Mesenchymal stem cell (in vitro differentiated cells and primary cell): ENCODE measurements at regions not wholly inside any gene's neighbourhood (a gene's known extent, or its start where the extent isn't known, plus 50 kb on each side); places are given as distances from the start of the nearest gene placed in this dataset.

ENCODE experiments used
- DNase-seq: peaks from one replicate; pipeline ENCODE4 v3.0.0-alpha.2; 2013
- H2AFZ ChIP-seq: one replicate; pipeline ENCODE4 v1.6.1; 2013; ENCODE audit warnings: low read depth, mild to moderate bottlenecking, control low read depth, inconsistent platforms, low read length, moderate library complexity
- H2AK5ac ChIP-seq: 2 replicates; pipeline ENCODE4 v1.6.1; 2013; ENCODE audit warnings: low read length, moderate library complexity, mild to moderate bottlenecking, inconsistent platforms; ENCODE audit not compliant: severe bottlenecking
- H2BK120ac ChIP-seq: one replicate; pipeline ENCODE4 v1.6.1; 2013; ENCODE audit warnings: low read depth, mild to moderate bottlenecking, inconsistent platforms, low read length, moderate library complexity
- H2BK12ac ChIP-seq, 2 experiments: one replicate each; pipeline ENCODE4 v1.6.1; 2013; ENCODE audit warnings: inconsistent platforms in 2 of 2, low read length in 2 of 2, mild to moderate bottlenecking in 2 of 2, moderate library complexity in 2 of 2, control low read depth in 1 of 2
- H2BK15ac ChIP-seq: one replicate; pipeline ENCODE4 v1.6.1; 2013; ENCODE audit warnings: mild to moderate bottlenecking, low read depth, inconsistent platforms; ENCODE audit not compliant: poor library complexity, severe bottlenecking
- H2BK5ac ChIP-seq: 2 replicates; pipeline ENCODE4 v1.6.1; 2013; ENCODE audit warnings: low read depth, mild to moderate bottlenecking, low read length, control low read depth, inconsistent platforms; ENCODE audit not compliant: poor library complexity, severe bottlenecking
- H3K14ac ChIP-seq, 2 experiments: one replicate each; pipeline ENCODE4 v1.6.1; 2013; ENCODE audit warnings: inconsistent platforms in 2 of 2, low read length in 2 of 2, control low read depth in 1 of 2, mild to moderate bottlenecking in 1 of 2, moderate library complexity in 1 of 2
- H3K18ac ChIP-seq, 2 experiments: one replicate each; pipeline ENCODE4 v1.6.1; 2013; ENCODE audit warnings: inconsistent platforms in 2 of 2, low read length in 2 of 2, control low read depth in 1 of 2, low read depth in 1 of 2, mild to moderate bottlenecking in 1 of 2
- H3K23ac ChIP-seq, 2 experiments: one replicate each; pipeline ENCODE4 v1.6.1; 2013; ENCODE audit warnings: inconsistent platforms in 2 of 2, low read length in 2 of 2, mild to moderate bottlenecking in 2 of 2, moderate library complexity in 2 of 2, control low read depth in 1 of 2
- H3K27ac ChIP-seq: 2 replicates; pipeline ENCODE4 v1.5.1; 2013; ENCODE audit warnings: mild to moderate bottlenecking, moderate library complexity, low read length, control low read depth, inconsistent platforms; ENCODE audit not compliant: poor library complexity, severe bottlenecking
- H3K27me3 ChIP-seq, 2 experiments: 2 replicates each; pipeline versions ENCODE4 v1.6.1 to v1.7.0; 2013; ENCODE audit warnings: low read length in 2 of 2, mild to moderate bottlenecking in 2 of 2, moderate library complexity in 2 of 2, control low read depth in 1 of 2, inconsistent platforms in 1 of 2; ENCODE audit not compliant: control insufficient read depth in 1 of 2, insufficient read depth in 1 of 2
- H3K36me3 ChIP-seq, 2 experiments: 2 replicates each; pipeline versions ENCODE4 v1.6.1 to v1.7.0; 2013; ENCODE audit warnings: low read length in 2 of 2, control low read depth in 1 of 2, inconsistent platforms in 1 of 2, low read depth in 1 of 2, mild to moderate bottlenecking in 1 of 2; ENCODE audit not compliant: insufficient read depth in 2 of 2, control insufficient read depth in 1 of 2
- H3K4ac ChIP-seq, 2 experiments: one replicate each; pipeline ENCODE4 v1.6.1; 2013; ENCODE audit warnings: inconsistent platforms in 2 of 2, low read length in 2 of 2, mild to moderate bottlenecking in 2 of 2, moderate library complexity in 2 of 2, control low read depth in 1 of 2, low read depth in 1 of 2
- H3K4me1 ChIP-seq: 2 replicates; pipeline ENCODE4 v1.6.1; 2013; ENCODE audit warnings: low read depth, low read length, control low read depth; ENCODE audit not compliant: control insufficient read depth, insufficient read depth
- H3K4me2 ChIP-seq: 2 replicates; pipeline ENCODE4 v1.6.1; 2013; ENCODE audit warnings: low read length, mild to moderate bottlenecking, inconsistent platforms; ENCODE audit not compliant: poor library complexity, severe bottlenecking
- H3K4me3 ChIP-seq, 2 experiments: 2 replicates each; pipeline versions ENCODE4 v1.5.1 to v1.7.0; 2013; ENCODE audit warnings: low read length in 2 of 2, mild to moderate bottlenecking in 2 of 2, control low read depth in 1 of 2, low read depth in 1 of 2; ENCODE audit not compliant: insufficient read depth in 1 of 2
- H3K79me1 ChIP-seq: replicated peaks from 2 replicates; pipeline ENCODE4 v1.6.1; 2013; ENCODE audit warnings: mild to moderate bottlenecking, control low read depth, low read length, inconsistent platforms; ENCODE audit not compliant: poor library complexity, severe bottlenecking
- H3K9ac ChIP-seq: 2 replicates; pipeline ENCODE4 v1.7.0; 2013; ENCODE audit warnings: mild to moderate bottlenecking, low read length, moderate library complexity
- H3K9me3 ChIP-seq: 2 replicates; pipeline ENCODE4 v1.7.0; 2013; ENCODE audit warnings: mild to moderate bottlenecking, low read length; ENCODE audit not compliant: control insufficient read depth
- H4K8ac ChIP-seq: one replicate; pipeline ENCODE4 v1.6.1; 2013; ENCODE audit warnings: inconsistent platforms, mild to moderate bottlenecking, low read length, moderate library complexity
- H4K91ac ChIP-seq: one replicate; pipeline ENCODE4 v1.6.1; 2013; ENCODE audit warnings: mild to moderate bottlenecking, low read length, inconsistent platforms
- WGBS: methylation state at CpG from one replicate; pipeline ENCODE4 v1.1.7; 2013; ENCODE audit warnings: mixed read lengths; 5-methylcytosine and 5-hydroxymethylcytosine counted together

DNA sequence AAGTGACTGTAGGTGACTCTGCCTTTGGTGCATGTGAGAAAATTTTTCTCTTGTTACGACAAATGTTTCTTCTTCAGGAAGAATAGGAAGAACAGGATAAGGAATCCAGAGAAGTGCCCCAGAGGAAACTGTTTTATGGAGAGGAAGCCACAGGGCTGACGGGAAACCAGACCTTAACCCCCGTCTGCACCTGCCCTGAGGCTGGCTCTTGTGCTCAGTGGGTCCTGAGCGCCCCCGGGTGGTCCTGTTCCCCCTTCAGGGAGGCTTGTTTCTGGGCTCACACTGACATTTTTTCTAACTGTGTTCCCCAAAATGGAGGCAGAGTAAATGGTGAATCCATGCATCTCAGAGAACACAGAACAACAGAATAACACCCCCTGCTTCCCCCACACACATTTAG is 691.8 kb downstream of the TMEM121 start:
- Histone ChIP-seq H2BK120ac (no peak overlapping the region), H3K4me3 (no peak overlapping the region), H3K14ac (no peak overlapping the region), H4K8ac (no peak overlapping the region), H3K36me3 (no peaks in the 10 kb centered on the region), H3K23ac (no peak overlapping the region), H3K9me3 (no peaks in the 10 kb centered on the region), H3K9ac (no peak overlapping the region), H2AFZ (no peak overlapping the region), H3K27me3 (no peaks in the 10 kb centered on the region), H3K18ac (no peak overlapping the region), H2BK12ac (no peak overlapping the region), H3K4ac (no peak overlapping the region), H3K4me2 (no peak overlapping the region), H3K4me1 (no peaks in the 10 kb centered on the region), H4K91ac (no peak overlapping the region), H2BK15ac (no peak overlapping the region), H2AK5ac (no peak overlapping the region), H3K79me1 (no peaks in the 10 kb centered on the region), H2BK5ac (no peak overlapping the region), H3K27ac (no peak overlapping the region)
- 34% methylated on average over 4 of the region's 5 CpGs for WGBS
- DNase-seq: no peak

- Histone ChIP-seq H3K9ac (no peak overlapping the region), H3K18ac (no peak overlapping the region), H3K4ac (no peak overlapping the region), H3K4me2 (no peak overlapping the region), H2BK120ac (no peak overlapping the region), H3K4me3 (no peak overlapping the region), H4K8ac (no peak overlapping the region), H3K27ac (no peak overlapping the region), H3K23ac (no peak overlapping the region), H2AK5ac (no peak overlapping the region), H3K14ac (no peak overlapping the region), H3K79me1 (no peaks in the 10 kb centered on the region), H3K9me3 (no peaks in the 10 kb centered on the region), H2BK12ac (no peak overlapping the region), H4K91ac (no peak overlapping the region), H3K27me3 (no peaks in the 10 kb centered on the region), H2BK15ac (no peak overlapping the region), H3K36me3 (no peaks in the 10 kb centered on the region), H2AFZ (no peak overlapping the region), H2BK5ac (no peak overlapping the region), H3K4me1 (no peaks in the 10 kb centered on the region)
- DNase-seq: no peak
- no CpG with 5 or more reads among the region's 3 CpGs for WGBS
Measured at GRCh38 chr14:106222311-106222710, 695.9 kb downstream of the TMEM121 start.

DNA sequence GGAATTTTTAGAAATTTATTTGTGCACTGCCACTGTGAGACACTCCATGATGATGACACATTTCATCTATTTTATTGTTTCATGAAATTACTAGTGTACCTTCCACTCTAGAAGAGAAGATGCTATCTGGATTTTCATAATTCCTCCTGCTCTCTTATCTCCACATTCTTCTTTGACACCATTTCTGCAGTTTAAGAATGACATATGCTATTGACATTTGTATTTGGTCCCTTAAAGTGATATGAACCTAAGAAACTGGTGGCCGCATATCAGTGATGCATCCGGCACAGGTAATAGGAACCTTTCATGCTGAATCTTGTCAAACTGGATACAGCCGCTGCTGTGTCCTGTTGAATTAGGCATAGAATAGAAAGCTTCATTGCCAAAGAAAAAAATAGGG is 696.3 kb downstream of the TMEM121 start:
- Histone ChIP-seq H3K4ac (no peak overlapping the region), H3K4me3 (no peak overlapping the region), H3K27ac (no peak overlapping the region), H2BK12ac (no peak overlapping the region), H3K27me3 (no peaks in the 10 kb centered on the region), H4K91ac (no peak overlapping the region), H2BK120ac (no peak overlapping the region), H2BK5ac (no peak overlapping the region), H3K18ac (no peak overlapping the region), H2AK5ac (no peak overlapping the region), H3K4me1 (no peaks in the 10 kb centered on the region), H3K9me3 (no peaks in the 10 kb centered on the region), H4K8ac (no peak overlapping the region), H3K79me1 (no peaks in the 10 kb centered on the region), H3K36me3 (no peaks in the 10 kb centered on the region), H2AFZ (no peak overlapping the region), H3K4me2 (no peak overlapping the region), H3K23ac (no peak overlapping the region), H3K14ac (no peak overlapping the region), H3K9ac (no peak overlapping the region), H2BK15ac (no peak overlapping the region)
- DNase-seq: no peak
- 86% methylated on average over 3 of the region's 3 CpGs for WGBS

DNA sequence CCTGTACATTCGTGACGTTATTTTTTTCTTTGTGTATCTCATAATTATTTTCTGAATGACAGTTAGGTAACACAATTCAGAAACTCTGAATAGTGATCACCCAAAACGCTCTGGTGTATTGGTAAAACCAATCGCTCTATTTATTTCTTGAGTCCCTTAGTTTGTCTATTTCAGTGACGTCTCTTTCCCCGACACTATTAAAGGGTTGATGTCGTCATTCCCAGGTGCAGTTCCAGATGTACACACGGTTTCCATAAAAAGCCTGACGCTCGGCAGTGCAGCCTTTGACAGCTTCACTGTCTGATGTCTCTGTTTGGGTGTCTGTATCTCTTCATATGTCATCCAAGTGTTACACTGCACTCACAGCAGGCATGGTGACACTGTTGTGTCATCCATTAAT is 701.4 kb downstream of the TMEM121 start:
- H3K27me3 ChIP-seq: no peaks in the 10 kb centered on the region
- no peak overlapping the region for H2BK12ac ChIP-seq
- no peak overlapping the region for H3K4me2 ChIP-seq

More for the DNA sequence above, 701.4 kb downstream of the TMEM121 start:
- Histone ChIP-seq H3K18ac (no peak overlapping the region), H3K27ac (no peak overlapping the region), H4K91ac (no peak overlapping the region), H3K9ac (no peak overlapping the region), H2AK5ac (no peak overlapping the region), H4K8ac (no peak overlapping the region), H3K14ac (no peak overlapping the region), H3K36me3 (no peaks in the 10 kb centered on the region), H2BK5ac (no peak overlapping the region), H3K4me3 (no peak overlapping the region), H3K23ac (no peak overlapping the region), H3K4me1 (no peaks in the 10 kb centered on the region), H2BK120ac (no peak overlapping the region), H3K4ac (no peak overlapping the region), H2BK15ac (no peak overlapping the region), H2AFZ (no peak overlapping the region), H3K79me1 (no peaks in the 10 kb centered on the region), H3K9me3 (no peaks in the 10 kb centered on the region)
- 73% methylated on average over 8 of the region's 10 CpGs for WGBS
- DNase-seq: no peak
